ENCODE measurements at regions not wholly inside any gene's neighbourhood (a gene's known extent, or its start where the extent isn't known, plus 50 kb on each side); places are given as distances from the start of the nearest gene placed in this dataset.

DNA sequence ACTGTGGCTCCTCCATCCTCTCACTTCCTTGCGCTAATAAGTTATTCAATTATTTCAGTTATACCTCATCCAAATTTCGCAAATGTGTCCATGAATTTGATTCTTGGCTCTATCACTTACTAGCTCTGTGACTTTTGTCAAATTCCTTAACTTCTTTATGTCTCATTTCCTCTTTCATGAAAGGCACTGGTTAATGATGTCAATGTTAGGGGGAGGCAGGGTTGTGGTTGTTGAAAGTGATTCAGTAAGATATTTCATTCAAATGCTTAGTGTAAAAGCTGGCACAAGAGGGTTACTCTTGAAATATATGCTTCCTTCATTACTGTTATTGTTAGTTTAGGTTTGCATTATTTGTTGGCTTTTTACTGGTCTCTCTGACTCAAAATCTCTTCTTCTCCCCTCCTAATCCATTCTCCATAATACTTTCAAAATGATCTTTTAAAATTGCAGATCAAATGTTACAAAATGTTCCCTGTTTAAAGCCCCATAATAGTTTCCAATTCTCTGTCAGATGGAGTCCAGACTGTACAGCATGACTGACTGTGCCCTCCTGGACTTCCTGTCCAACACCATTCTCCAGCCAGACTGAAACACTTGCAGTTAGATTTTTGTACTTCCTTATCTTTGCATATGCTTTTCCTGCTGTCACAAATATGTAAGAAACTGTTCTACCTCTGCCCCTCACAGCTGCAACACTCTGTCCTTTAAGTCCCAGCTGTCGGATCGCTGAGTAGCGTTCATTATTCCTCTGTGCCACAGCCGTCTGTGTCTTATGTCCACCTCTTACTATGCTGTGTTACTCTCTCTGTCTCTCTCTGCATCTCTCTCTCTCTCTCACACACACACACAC is 510.6 kb upstream of the RAG2 start:
- TF ChIP-seq, protein P1, sequence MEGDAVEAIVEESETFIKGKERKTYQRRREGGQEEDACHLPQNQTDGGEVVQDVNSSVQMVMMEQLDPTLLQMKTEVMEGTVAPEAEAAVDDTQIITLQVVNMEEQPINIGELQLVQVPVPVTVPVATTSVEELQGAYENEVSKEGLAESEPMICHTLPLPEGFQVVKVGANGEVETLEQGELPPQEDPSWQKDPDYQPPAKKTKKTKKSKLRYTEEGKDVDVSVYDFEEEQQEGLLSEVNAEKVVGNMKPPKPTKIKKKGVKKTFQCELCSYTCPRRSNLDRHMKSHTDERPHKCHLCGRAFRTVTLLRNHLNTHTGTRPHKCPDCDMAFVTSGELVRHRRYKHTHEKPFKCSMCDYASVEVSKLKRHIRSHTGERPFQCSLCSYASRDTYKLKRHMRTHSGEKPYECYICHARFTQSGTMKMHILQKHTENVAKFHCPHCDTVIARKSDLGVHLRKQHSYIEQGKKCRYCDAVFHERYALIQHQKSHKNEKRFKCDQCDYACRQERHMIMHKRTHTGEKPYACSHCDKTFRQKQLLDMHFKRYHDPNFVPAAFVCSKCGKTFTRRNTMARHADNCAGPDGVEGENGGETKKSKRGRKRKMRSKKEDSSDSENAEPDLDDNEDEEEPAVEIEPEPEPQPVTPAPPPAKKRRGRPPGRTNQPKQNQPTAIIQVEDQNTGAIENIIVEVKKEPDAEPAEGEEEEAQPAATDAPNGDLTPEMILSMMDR (IDR thresholded peaks at IDR 0.05), result no peak
- TF ChIP-seq POLR2A (IDR thresholded peaks at IDR 0.05), result no peak
